NCI-H1694 treated with DMSO at 0.1 percent for 48 hours (cell line): ENCODE measurements at regions not wholly inside any gene's neighbourhood (a gene's known extent, or its start where the extent isn't known, plus 50 kb on each side); places are given as distances from the start of the nearest gene placed in this dataset.
"Not testable (repeated sequence)": the region's sequence is repeated elsewhere in the genome, so short reads cannot be mapped to it uniquely, and the experiment has no call there.

Experiments used
- DNase-seq: peaks from one replicate; lab custom pipeline; 2025; lab: John Stamatoyannopoulos, UW

DNA sequence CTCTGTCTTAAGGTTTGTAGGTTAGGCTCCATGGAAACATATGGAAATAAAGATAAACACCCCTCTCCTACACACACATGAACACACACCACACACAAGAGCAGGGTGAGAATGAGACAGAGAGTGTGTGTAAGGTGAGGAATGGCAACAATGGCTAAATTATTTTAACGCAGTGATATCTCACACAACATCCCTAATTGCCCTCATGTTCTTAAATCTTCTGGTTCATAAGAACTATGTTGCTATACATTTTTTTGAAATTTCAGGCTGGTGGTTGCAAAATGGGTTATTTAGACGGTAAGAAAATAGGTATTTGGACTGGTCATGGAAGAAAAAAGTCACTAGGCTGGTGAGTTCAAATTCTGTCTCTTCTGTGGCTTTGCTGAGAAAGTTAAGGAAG, 316.7 kb upstream of the ESRRG start:
- DNase-seq = no peak

- DNase-seq = not testable (repeated sequence)
Observed at GRCh38 chr1:217039139-217039538, 315.9 kb upstream of the ESRRG start.

DNA sequence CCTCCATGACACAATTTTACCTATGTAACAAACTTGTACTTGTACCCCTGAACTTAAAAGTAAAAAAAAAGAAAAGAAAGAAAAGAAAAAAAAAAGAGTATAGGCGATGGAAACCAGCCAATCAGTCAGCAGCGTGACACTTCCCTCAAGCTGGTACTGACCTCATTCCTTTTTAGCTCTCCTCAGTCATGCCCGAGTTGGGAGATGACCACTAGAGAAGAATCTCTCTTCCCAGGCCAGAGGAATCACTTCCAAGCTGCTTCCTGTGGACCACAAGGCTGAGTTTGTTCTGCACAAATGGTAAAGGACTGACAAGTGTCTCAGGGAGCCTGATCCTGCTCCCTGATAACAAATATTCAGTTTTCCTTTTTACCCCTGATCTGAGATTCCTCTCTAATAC, 313.5 kb upstream of the ESRRG start:
- DNase-seq = no peak

DNA sequence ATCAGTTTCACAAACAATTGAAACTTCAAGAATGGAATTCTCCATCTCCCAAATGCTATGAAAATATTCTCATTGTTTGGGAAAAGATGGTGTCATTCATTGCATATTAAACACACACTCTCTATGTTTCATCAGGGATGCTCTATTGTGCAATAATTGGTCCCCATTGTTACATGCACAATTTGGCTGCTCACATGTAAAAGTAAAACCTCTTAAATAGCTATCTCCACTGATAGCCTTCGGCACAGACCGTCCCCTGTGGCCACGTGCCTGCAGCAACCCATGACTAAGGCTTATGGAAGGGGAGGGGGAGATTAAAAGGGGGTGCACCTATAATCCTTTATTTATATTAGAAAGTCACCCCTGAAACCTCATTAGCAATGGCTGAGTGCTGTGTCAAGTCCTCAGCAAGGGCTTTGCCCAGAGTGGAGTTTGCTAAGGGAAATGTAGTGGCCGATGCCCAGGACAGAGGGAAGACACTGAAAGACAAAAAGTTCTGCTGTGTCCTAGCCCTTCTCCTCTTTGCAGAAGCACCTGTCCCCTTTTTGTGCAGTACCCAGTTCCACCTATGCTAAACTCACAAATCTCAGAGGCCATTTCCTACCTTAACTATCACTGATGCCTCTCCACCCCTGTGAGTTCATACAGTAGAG, 309.6 kb upstream of the ESRRG start:
- no peak for DNase-seq

- no peak for DNase-seq
Observed at GRCh38 chr1:217029281-217030157, 306.3 kb upstream of the ESRRG start.

DNA sequence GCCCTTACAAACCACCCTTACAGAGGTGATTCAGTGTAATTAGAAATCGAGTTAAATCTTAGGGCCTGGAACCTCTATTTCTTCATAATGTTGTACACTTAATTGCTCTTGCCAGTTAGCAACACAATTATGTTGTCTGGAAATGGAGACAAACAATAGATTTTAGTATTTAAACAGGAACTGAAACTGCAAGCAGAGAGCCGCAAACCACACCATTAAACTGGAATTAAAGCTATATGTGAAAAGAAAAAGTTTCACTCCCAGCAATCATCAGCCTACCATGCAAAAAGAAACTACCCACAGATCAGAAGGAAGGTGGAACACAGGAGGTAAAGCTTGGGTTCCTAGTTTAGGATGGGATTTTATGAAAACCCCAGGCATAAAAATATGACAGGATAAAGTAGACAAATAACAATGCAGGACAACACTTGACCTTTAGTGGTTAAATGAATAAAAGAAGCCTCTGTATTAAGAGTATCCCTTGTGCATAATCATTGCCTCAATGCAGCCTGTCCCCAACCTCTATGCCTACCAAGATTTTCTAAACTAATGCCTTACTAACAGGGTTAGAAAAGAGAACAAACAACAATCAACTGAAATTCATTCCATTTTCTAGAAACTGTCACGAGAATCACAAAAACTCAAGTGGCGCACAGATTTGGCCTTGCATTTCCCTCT, 304.3 kb upstream of the ESRRG start:
- no peak for DNase-seq

DNA sequence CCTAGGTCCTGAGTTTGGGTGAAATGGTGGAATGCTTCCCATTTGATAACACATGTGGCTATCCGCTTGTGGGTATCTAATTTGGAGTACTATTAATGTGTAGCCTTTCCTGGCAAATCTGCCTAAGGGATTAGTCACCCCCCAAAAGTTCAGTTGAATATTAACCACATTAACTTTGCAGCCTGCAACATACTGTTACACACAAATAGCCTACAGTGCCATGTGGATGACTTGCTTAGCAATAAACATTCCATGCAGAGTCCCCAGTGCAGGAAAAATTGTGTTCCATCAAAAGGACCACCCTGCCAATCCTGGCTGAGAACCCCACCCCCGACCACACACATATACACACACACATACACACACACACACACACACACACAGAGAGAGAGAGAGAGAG, 303.3 kb upstream of the ESRRG start:
- no peak for DNase-seq

GRCh38 chr1:217025381-217025780, 302.2 kb upstream of the ESRRG start:
- no peak for DNase-seq

- no peak for DNase-seq
Observed at GRCh38 chr1:217024911-217025310, 301.7 kb upstream of the ESRRG start.

GRCh38 chr1:217021956-217022355, 298.7 kb upstream of the ESRRG start:
- no peak for DNase-seq

DNA sequence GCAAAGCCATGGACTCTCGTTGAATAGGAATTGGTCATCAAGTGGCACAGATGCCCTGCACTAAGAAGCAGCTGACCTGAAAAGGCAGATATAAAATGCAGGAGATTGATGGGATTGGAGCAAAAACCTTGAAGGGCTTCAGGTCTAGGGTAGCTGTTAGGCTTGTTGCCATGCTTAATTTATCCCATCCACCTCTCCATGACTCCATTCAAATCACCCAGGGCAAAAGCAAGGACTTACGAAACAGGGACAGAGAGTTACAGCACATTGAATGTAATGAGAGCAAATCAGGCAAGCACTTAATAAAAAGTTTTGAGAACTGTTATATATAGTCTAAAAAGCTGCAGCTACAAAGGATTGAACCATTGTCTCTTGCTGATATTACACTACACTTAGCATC, 298.2 kb upstream of the ESRRG start:
- no peak for DNase-seq

DNA sequence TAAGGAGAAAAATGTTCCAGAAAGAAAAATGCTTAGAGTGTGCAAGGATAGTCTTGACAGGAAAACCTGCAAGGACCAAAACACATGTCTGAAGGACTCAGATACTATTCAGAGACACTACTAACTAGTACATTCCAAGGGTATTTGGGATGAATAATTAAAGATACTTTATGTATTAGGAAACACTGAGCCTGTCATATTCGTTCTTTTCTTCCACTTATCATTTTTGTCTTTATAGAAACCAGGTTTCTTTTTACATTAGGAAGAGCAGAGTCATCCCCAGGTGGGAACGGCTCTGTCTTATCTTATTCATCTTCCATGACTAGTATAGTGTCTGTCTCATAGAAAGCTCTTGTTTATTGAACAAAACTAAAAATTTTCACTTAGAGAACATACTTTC, 296.2 kb upstream of the ESRRG start:
- no peak for DNase-seq

DNA sequence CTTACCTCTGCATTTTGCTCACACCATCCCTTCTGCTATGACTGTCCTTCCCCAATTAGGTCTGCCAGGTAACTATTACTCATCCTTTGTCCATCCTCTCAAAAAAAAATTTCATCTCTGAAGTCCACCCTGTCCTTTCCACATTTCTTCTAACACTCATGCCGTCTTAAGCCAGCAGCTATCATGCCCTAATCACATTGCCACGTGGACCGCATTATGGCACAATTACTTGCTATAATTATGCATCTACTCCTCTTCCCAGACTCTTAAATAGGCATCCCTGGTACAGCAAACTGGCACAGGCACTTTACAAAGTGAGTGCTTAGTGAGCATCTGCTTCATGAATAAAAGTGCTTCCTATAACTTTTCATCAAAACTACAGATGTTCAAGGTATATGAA, 295.4 kb upstream of the ESRRG start:
- DNase-seq = no peak

GRCh38 chr1:217017165-217017564, 293.9 kb upstream of the ESRRG start:
- no peak for DNase-seq

DNA sequence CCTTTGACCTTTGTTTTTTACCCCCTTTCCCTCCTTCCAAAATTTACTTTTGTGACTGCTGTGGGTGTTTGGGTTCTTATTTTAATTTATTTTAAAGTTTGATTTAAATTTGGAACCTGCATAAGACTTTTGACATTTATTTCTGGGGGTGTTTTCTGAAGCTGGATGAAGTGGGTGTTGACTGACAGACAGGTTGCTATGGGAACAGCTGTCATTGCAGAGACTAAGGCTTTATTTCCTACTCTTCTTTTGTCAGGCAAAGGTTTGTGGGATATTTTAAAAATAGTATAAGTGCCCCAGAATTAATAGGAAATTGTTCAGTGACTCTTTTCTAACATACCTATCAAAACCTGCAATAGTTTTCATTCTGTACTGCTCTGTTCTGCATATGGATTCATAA, 290.8 kb upstream of the ESRRG start:
- DNase-seq = no peak

DNA sequence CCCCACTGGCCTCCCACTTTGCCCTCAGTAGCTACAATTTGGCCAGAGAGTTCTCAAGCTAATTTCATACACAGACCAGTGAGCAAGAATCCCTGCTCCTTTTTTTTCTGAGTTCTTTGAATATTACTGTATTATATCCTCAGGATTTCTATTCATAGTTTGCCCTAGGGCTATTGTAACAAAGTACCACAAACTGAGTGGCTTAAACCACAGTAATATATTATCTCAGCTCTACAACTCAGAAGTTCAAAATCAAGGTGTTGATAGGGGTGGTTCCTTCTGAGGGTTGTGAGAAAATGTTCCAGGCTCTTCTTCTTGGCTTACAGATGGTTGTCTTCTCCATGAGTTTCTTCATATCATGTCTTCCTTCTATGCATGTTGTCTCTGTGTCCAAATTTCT, 289.4 kb upstream of the ESRRG start:
- DNase-seq = no peak

- DNase-seq = no peak
Observed at GRCh38 chr1:217011097-217011496, 287.9 kb upstream of the ESRRG start.

GRCh38 chr1:217010253-217010652, 287.0 kb upstream of the ESRRG start:
- no peak for DNase-seq

DNA sequence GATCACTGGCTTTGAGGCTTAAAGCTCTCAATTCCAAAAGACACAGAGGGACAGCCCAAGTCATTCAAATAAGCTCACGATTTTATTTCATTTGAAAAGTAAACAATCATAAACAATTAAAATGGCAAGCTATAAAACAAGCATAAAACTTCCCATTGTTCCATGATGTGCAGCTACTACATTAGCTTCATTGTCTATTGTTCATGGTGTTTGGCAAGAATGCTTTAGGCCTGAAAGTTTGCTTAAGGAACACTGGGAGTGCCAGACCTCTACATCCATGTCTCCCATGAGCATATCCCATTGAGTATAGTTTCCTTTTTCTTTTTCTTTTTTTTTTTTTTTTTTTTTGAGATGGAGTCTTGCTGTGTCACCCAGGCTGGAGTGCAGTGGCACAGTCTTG, 286.1 kb upstream of the ESRRG start:
- DNase-seq = no peak

- no peak for DNase-seq
Observed at GRCh38 chr1:217004776-217005436, 281.7 kb upstream of the ESRRG start.

- no peak for DNase-seq
Observed at GRCh38 chr1:217003355-217003754, 280.1 kb upstream of the ESRRG start.

GRCh38 chr1:216997831-216998230, 274.6 kb upstream of the ESRRG start:
- DNase-seq = no peak

DNA sequence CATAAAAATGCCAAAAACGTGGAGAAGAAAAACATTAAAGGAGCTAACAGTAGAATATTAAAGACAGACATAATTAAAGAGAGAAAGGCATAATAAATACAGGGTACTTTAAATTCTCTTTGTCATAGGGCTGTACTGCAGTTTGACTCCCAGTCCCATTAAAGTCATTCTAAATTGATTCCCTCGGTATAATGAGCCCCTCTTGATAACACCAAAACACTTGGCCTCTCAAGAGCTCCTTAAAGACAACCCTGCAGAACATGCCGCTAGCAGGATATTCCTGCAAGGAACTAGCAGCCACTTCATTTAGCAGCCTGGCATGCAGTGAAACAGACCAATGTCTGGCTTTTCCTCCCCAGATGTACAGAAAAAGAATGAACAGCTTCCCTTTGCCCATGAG, 273.8 kb upstream of the ESRRG start:
- DNase-seq = no peak
